NCI-H526 treated with DMSO at 0.1 percent for 48 hours (cell line): ENCODE measurements at regions not wholly inside any gene's neighbourhood (a gene's known extent, or its start where the extent isn't known, plus 50 kb on each side); places are given as distances from the start of the nearest gene placed in this dataset.

Source experiments
- DNase-seq: peaks from one replicate; lab custom pipeline; 2025; lab: John Stamatoyannopoulos, UW

DNA sequence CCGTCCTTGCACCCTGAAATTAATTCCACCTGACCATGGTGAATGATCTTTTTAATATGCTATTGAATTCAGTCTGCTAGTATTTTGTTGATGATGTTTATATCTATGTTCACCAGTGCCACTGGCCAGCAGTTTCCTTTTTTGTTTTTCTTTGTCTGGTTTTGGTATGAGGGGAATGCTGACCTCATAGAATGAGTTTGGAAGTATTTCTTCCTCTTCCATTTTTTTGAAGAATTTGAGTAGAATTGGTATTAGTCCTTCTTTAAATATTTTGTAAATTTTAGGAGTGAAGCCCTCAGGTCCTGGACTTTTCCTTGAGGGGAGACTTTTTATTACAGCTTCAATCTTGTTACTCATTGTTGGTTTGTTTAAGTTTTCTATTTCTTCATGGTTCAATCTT, 231.6 kb downstream of the MRPL39 start:
- DNase-seq: no peak

GRCh38 chr21:25373126-25374082, 233.9 kb downstream of the MRPL39 start:
- no peak for DNase-seq

- DNase-seq: no peak
Measured at GRCh38 chr21:25371841-25372425, 235.3 kb downstream of the MRPL39 start.

DNA sequence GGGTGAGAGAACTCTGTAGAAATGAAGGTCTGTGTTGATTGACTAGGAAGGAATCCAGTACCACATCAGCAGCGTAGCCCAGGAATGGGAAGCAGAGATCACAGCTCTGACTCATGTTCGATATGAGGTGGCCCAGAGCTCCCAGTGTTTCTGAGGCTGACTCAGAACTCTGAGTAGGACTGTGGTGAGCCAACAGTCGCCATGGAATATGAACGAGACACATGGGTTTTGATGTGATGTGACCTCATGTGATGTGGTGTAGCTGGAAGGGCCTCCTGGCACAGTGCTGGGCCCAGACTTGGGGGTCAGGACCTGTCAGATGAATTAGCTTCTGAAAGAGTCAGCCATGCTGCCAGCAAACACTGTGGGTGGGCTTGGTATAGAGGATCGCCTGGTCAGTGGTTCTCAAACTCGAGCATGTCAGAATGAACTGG, 237.0 kb downstream of the MRPL39 start:
- no peak for DNase-seq

GRCh38 chr21:25369524-25370300, 237.6 kb downstream of the MRPL39 start:
- no peak for DNase-seq

GRCh38 chr21:25368531-25368930, 238.8 kb downstream of the MRPL39 start:
- DNase-seq: no peak

- DNase-seq: no peak
Measured at GRCh38 chr21:25366116-25366515, 241.2 kb downstream of the MRPL39 start.

DNA sequence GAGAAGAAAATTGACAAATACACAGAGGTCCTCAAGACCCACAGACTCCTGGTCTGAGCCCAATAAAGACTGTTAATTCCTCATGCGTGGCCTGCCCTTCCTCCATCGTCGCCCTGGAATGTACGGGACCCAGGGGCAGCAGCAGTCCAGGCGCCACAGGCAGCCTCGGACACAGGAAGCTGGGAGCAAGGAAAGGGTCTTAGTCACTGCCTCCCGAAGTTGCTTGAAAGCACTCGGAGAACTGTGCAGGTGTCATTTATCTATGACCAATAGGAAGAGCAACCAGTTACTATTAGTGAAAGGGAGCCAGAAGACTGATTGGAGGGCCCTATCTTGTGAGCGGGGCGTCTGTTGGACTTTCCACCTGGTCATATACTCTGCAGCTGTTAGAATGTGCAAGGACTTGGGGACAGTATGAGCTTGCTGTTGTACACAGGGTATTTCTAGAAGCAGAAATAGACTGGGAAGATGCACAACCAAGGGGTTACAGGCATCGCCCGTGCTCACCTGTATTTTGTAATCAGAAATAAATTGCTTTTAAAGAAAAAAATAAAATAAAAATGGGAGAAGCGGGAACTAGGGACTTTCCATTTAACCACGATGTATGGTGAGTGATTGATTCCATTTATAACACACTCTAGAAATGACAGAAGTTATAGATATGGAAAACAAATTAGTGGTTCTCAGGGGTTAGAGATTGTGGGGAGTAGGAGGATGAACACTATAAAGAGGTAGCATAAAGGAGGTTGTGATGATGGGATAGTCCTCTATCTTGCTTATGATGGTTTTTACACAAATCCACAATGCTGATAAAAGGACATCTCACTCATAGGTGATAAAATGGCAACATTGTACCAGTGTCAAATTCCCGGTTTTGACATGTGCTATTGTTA, 244.7 kb downstream of the MRPL39 start:
- no peak for DNase-seq

DNA sequence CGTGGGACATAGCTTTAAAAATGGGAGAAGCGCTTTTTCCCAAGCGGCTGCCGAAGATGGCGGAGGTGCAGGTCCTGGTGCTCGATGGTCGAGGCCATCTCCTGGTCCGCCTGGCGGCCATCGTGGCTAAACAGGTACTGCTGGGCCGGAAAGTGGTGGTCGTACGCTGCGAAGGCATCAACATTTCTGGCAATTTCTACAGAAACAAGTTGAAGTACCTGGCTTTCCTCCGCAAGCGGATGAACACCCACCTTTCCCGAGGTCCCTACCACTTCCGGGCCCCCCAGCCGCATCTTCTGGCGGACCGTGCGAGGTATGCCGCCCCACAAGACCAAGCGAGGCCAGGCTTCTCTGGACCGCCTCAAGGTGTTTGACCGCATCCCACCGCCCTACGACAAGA, 245.5 kb downstream of the MRPL39 start:
- no peak for DNase-seq

GRCh38 chr21:25361097-25361496, 246.2 kb downstream of the MRPL39 start:
- no peak for DNase-seq

DNA sequence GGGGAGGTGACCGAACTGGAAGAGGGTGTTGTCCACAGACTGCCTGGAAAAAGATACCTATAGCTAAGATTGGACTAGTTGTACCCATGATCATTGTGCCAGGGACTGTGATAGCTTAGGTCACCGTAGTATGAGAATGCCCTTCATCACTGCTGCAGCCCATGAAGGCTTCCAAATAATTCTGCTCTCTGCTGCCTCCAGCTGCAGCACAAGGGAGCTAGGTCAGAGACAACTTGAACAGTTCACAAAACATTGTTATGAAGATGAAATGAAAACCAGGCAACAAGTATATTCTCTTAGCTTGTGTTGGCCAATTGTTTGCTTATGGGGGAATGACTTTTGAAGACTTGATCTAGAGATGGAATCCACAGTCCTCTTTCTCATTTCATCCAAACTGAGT, 246.7 kb downstream of the MRPL39 start:
- no peak for DNase-seq

GRCh38 chr21:25359724-25360123, 247.6 kb downstream of the MRPL39 start:
- DNase-seq: no peak

DNA sequence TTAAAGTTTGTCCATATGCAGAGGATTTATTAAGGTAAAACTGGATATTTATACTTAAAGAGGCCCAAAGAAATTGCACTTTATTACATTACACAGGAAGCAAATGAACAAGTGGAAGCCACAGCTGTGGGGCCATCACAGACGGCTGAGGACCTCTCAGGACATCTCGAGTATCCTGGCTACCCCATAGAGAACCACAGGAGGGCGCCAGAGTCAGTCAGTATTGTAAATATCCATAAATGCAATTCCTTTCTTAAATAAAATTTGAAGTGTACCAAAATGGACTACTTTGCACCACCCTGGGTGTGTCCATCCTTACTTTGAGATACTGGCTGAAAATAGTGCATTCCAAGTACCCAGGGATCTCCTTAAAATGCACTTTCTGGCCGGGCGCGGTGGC, 257.2 kb downstream of the MRPL39 start:
- DNase-seq: no peak

GRCh38 chr21:25343774-25344545, 263.3 kb downstream of the MRPL39 start:
- no peak for DNase-seq

DNA sequence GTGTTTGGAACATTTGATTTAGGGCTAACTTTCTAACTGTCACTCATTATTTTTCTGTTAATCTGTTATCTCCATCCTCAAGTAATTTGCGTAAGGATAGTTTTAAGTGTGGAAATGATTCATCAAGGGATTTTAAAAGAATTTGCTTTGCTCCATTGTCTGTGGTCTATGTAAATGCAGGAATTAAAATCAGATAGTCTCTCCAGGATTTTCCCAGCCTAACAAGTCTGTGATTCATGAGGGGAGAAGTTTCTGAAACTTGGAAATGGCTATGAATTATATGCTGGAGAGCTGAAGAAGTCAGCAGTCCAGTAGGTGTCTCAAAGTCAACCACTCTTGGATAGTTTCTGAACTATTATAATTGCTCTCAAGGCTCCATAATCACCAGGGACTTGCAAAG, 264.5 kb downstream of the MRPL39 start:
- no peak for DNase-seq

GRCh38 chr21:25341981-25342380, 265.3 kb downstream of the MRPL39 start:
- DNase-seq: no peak

- no peak for DNase-seq
Measured at GRCh38 chr21:25338415-25338814, 268.9 kb downstream of the MRPL39 start.

DNA sequence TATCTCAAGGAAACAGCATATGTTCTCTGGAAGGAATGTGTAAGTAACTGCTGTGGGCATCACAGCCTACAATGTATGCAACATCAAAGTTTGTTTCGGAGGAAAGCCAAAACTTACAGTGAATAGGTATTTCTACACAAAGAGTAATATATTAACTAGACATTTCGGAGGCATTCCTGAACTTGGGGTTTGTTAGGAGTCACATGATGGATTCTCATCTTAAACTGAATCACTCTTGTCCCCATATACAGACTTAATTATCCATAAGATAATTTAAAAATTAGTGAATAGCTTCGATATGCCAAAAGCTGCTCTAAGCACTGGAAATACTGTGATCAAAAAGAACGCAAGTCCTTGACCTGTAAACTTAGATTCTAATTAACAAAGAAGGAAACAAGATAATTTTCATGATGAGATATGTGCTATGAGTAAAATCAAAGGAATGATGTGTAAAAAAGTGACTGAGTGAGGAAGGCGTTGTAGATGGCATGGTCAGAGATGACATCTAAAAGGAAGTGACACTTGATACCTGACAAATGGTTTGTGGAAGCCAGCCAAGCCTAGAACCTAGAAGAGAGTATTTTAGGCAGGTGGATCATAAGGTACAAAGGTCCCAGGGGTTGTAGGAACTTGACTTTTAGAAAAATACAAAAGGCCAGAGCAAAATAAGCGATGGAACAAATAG, 273.1 kb downstream of the MRPL39 start:
- DNase-seq: no peak

DNA sequence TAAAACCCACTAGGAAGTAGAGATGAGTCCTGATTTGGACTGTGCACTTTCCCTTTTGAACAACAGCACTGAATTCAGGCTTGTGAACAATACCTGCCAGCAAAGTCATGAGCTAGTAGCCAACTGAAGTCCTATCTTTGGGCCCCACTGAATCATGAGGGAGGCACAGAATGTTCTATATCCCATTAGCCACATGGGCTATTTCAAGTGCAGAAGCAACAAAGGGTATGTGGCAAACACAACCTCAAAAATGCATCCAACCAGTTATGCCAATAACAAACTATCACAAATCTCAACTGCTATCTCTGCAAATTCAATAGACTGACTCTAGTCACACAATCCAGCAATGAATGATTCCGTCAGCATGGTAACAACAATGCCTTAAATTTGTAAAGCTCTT, 276.0 kb downstream of the MRPL39 start:
- no peak for DNase-seq

- DNase-seq: no peak
Measured at GRCh38 chr21:25330266-25330665, 277.0 kb downstream of the MRPL39 start.
